ENCODE measurements at regions not wholly inside any gene's neighbourhood (a gene's known extent, or its start where the extent isn't known, plus 50 kb on each side); places are given as distances from the start of the nearest gene placed in this dataset.

DNA sequence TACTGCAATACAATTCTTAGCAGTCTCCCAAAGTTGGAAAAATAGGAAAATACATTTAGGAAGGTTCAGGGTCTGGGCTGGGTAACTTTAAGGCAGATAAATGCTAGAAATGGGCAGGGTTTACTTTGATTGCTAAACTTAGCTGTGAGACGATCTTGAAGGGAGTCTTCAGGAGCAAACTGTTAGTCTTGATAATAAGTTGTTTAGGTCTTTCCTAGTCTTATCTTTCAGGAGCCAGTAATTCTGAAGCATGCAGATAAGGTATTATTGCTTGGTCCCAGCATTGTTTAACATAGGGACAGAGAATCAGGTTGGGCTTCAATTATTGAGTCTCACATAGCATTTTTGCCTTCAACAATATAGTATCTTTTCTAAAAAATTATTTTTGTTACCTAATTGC lies 262.4 kb upstream of the MIR17HG start:
- no peak for DNase-seq (ENCODE audit: low read depth in 1 of 2, low spot score in 1 of 2)
- Histone ChIP-seq H3K4me3 (replicated peaks; ENCODE audit: insufficient read depth, low read length) (no peak overlapping the region), H3K27ac (replicated peaks) (no peak overlapping the region), H3K27me3 (ENCODE audit: insufficient read depth, poor library complexity, severe bottlenecking) (no peaks in the 10 kb centered on the region)
- TF ChIP-seq POLR2AphosphoS5 (IDR thresholded peaks at IDR 0.05; ENCODE audit: low read depth), result no peak
- TF ChIP-seq, protein P1, sequence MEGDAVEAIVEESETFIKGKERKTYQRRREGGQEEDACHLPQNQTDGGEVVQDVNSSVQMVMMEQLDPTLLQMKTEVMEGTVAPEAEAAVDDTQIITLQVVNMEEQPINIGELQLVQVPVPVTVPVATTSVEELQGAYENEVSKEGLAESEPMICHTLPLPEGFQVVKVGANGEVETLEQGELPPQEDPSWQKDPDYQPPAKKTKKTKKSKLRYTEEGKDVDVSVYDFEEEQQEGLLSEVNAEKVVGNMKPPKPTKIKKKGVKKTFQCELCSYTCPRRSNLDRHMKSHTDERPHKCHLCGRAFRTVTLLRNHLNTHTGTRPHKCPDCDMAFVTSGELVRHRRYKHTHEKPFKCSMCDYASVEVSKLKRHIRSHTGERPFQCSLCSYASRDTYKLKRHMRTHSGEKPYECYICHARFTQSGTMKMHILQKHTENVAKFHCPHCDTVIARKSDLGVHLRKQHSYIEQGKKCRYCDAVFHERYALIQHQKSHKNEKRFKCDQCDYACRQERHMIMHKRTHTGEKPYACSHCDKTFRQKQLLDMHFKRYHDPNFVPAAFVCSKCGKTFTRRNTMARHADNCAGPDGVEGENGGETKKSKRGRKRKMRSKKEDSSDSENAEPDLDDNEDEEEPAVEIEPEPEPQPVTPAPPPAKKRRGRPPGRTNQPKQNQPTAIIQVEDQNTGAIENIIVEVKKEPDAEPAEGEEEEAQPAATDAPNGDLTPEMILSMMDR (IDR thresholded peaks at IDR 0.05; ENCODE audit: insufficient read depth, low read length), result no peak
- TF ChIP-seq GABPA (IDR thresholded peaks at IDR 0.05; ENCODE audit: low read depth), result no peak
- TF ChIP-seq, protein P2, sequence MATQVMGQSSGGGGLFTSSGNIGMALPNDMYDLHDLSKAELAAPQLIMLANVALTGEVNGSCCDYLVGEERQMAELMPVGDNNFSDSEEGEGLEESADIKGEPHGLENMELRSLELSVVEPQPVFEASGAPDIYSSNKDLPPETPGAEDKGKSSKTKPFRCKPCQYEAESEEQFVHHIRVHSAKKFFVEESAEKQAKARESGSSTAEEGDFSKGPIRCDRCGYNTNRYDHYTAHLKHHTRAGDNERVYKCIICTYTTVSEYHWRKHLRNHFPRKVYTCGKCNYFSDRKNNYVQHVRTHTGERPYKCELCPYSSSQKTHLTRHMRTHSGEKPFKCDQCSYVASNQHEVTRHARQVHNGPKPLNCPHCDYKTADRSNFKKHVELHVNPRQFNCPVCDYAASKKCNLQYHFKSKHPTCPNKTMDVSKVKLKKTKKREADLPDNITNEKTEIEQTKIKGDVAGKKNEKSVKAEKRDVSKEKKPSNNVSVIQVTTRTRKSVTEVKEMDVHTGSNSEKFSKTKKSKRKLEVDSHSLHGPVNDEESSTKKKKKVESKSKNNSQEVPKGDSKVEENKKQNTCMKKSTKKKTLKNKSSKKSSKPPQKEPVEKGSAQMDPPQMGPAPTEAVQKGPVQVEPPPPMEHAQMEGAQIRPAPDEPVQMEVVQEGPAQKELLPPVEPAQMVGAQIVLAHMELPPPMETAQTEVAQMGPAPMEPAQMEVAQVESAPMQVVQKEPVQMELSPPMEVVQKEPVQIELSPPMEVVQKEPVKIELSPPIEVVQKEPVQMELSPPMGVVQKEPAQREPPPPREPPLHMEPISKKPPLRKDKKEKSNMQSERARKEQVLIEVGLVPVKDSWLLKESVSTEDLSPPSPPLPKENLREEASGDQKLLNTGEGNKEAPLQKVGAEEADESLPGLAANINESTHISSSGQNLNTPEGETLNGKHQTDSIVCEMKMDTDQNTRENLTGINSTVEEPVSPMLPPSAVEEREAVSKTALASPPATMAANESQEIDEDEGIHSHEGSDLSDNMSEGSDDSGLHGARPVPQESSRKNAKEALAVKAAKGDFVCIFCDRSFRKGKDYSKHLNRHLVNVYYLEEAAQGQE (IDR thresholded peaks at IDR 0.05; ENCODE audit: insufficient replicate concordance, low read depth), result no peak
- TF ChIP-seq SPI1 (IDR thresholded peaks at IDR 0.05; ENCODE audit: borderline replicate concordance, low read depth), result no peak

DNA sequence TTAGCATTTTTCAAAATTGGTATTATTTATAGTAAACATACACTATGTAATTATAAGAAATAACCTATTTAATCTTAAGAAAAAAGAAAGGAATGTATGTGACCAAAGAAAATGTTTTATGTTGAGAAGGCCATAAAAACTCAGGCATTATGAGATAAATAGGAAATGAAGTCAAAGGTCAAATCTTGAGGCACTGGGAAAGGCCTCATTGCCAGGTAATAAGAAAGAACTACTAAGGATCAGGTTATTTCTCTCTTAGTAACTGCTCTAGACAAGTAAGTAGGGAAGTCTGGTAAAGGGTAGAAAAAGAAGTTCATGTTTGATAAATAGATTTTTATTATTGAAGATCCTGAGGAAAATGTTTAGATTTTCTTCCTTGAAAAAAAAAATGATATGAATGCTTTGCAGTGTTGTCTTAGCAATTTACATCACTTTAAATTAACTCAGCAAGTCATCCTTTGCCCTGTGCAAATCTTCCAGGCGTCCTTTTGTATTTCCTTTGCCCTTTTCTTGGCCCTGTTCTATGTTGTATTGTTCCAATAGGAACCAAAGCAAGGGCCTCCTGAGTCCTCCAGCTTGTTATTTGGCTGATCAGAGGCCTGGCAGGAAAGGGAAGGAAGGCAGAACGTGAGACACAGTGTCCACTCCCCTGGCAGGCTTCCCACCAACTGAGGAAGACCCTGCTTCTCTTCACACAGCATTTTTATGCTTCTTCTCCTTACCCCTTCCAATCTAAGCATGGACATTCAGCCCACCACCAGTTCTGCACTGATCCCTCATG lies 260.4 kb upstream of the MIR17HG start:
- H3K4me3 ChIP-seq (replicated peaks; ENCODE audit: insufficient read depth, low read length), result no peak overlapping the region
- DNase-seq (ENCODE audit: low read depth in 1 of 2, low spot score in 1 of 2), result no peak
- TF ChIP-seq POLR2AphosphoS5 (IDR thresholded peaks at IDR 0.05; ENCODE audit: low read depth) (no peak), SPI1 (IDR thresholded peaks at IDR 0.05; ENCODE audit: borderline replicate concordance, low read depth) (no peak), GABPA (IDR thresholded peaks at IDR 0.05; ENCODE audit: low read depth) (no peak)
- TF ChIP-seq, protein P2 (IDR thresholded peaks at IDR 0.05; ENCODE audit: insufficient replicate concordance, low read depth), result no peak
- TF ChIP-seq, protein P1 (IDR thresholded peaks at IDR 0.05; ENCODE audit: insufficient read depth, low read length), result no peak
- no peak overlapping the region for H3K27ac ChIP-seq (replicated peaks)
- no peaks in the 10 kb centered on the region for H3K27me3 ChIP-seq (ENCODE audit: insufficient read depth, poor library complexity, severe bottlenecking)

DNA sequence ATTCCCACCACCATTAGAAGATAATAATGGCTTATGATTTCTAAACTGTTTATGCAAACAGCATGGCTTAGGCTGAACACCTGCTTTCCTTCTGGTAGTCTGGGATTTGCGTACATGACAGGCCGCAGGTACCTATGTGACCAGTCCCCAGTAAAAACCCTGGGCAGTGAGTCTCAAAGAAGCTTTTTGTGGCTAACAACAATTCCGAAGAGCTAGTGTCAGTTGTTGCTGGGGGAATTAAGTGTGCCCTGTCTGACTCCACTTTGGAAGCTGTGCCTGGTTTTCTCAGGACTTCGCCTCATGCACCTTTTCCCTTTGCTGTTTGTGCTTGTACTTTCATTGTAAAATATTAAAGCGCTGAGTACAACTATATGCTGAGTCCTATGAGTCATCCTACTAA lies 250.2 kb upstream of the MIR17HG start:
- no peak overlapping the region for H3K4me3 ChIP-seq (replicated peaks; ENCODE audit: insufficient read depth, low read length)
- DNase-seq (ENCODE audit: low read depth in 1 of 2, low spot score in 1 of 2), result no peak
- H3K27me3 ChIP-seq (ENCODE audit: insufficient read depth, poor library complexity, severe bottlenecking), result no peaks in the 10 kb centered on the region
- no peak overlapping the region for H3K27ac ChIP-seq (replicated peaks)
- TF ChIP-seq, protein P2 (IDR thresholded peaks at IDR 0.05; ENCODE audit: insufficient replicate concordance, low read depth), result no peak
- TF ChIP-seq, protein P1 (IDR thresholded peaks at IDR 0.05; ENCODE audit: insufficient read depth, low read length), result no peak
- no peak for TF ChIP-seq POLR2AphosphoS5 (IDR thresholded peaks at IDR 0.05; ENCODE audit: low read depth)
- TF ChIP-seq GABPA (IDR thresholded peaks at IDR 0.05; ENCODE audit: low read depth), result no peak
- TF ChIP-seq SPI1 (IDR thresholded peaks at IDR 0.05; ENCODE audit: borderline replicate concordance, low read depth), result no peak
